ENCODE measurements at regions not wholly inside any gene's neighbourhood (a gene's known extent, or its start where the extent isn't known, plus 50 kb on each side); places are given as distances from the start of the nearest gene placed in this dataset.

DNA sequence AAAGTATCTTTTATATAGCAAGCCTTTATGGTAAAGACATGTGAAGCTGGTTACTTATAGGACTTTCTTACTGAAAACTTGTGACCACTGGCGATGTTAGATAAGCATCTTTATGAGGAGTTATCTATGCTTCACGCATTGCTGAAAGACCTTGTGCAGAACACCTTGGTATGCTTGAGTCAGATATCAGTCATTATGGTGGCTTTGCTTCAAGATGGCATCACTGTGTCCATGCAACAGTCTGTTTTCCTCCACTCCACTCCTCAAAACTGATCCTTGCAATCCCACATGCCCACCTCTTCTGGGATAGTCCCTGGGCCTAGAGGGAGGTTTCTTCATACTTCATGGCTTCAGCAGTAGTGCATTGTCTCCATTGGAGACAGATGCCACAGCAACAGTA is 656.3 kb downstream of the ZNF385D start:
- Histone ChIP-seq H3K9me3 (no peaks in the 10 kb centered on the region), H3K4me1 (no peaks in the 10 kb centered on the region), H3K27me3 (no peaks in the 10 kb centered on the region), H3K4me3 (no peak overlapping the region), H3K36me3 (ENCODE audit: low read depth, missing control alignments) (no peaks in the 10 kb centered on the region), H3K27ac (no peak overlapping the region)
- 95 to 96% methylated on average over 2 of the region's 2 CpGs for WGBS, 2 donors
- no peak for TF ChIP-seq POLR2A (IDR thresholded peaks at IDR 0.05)
- TF ChIP-seq, protein P1, sequence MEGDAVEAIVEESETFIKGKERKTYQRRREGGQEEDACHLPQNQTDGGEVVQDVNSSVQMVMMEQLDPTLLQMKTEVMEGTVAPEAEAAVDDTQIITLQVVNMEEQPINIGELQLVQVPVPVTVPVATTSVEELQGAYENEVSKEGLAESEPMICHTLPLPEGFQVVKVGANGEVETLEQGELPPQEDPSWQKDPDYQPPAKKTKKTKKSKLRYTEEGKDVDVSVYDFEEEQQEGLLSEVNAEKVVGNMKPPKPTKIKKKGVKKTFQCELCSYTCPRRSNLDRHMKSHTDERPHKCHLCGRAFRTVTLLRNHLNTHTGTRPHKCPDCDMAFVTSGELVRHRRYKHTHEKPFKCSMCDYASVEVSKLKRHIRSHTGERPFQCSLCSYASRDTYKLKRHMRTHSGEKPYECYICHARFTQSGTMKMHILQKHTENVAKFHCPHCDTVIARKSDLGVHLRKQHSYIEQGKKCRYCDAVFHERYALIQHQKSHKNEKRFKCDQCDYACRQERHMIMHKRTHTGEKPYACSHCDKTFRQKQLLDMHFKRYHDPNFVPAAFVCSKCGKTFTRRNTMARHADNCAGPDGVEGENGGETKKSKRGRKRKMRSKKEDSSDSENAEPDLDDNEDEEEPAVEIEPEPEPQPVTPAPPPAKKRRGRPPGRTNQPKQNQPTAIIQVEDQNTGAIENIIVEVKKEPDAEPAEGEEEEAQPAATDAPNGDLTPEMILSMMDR (IDR thresholded peaks at IDR 0.05): no peak
- DNase-seq: no peak
- intact Hi-C loops (cut with DNase I; ENCODE audit: low total_unique reads): no loop called here

DNA sequence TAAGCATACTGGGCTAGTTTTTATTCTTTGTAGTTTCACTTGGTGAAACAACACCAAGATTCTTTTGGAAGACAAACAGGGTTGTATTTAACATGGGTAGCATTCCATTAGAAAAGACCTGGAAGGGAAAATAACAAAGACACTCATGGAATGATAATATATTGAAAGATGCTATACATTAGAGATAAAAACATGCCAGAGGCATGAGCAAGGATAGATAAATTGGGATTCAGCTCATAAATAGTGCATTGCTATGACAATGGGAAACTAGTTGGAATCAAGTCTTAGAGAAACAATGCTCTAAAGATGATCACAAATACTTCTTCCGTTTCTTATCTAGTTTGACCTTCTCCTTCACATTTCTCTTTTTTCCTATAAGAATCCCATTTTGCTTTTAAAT is 677.4 kb downstream of the ZNF385D start:
- H3K27ac ChIP-seq: no peak overlapping the region
- intact Hi-C loops (cut with DNase I; ENCODE audit: low total_unique reads): no loop called here
- WGBS, 2 donors: 58 to 61% methylated on average over 1 of the region's 1 CpG
- H3K4me1 ChIP-seq: no peaks in the 10 kb centered on the region
- no peak for DNase-seq
- H3K9me3 ChIP-seq: no peaks in the 10 kb centered on the region
- TF ChIP-seq, protein P1 (IDR thresholded peaks at IDR 0.05): no peak
- no peak for TF ChIP-seq POLR2A (IDR thresholded peaks at IDR 0.05)
- H3K4me3 ChIP-seq: no peak overlapping the region
- H3K27me3 ChIP-seq: no peaks in the 10 kb centered on the region
- H3K36me3 ChIP-seq (ENCODE audit: low read depth, missing control alignments): no peaks in the 10 kb centered on the region

DNA sequence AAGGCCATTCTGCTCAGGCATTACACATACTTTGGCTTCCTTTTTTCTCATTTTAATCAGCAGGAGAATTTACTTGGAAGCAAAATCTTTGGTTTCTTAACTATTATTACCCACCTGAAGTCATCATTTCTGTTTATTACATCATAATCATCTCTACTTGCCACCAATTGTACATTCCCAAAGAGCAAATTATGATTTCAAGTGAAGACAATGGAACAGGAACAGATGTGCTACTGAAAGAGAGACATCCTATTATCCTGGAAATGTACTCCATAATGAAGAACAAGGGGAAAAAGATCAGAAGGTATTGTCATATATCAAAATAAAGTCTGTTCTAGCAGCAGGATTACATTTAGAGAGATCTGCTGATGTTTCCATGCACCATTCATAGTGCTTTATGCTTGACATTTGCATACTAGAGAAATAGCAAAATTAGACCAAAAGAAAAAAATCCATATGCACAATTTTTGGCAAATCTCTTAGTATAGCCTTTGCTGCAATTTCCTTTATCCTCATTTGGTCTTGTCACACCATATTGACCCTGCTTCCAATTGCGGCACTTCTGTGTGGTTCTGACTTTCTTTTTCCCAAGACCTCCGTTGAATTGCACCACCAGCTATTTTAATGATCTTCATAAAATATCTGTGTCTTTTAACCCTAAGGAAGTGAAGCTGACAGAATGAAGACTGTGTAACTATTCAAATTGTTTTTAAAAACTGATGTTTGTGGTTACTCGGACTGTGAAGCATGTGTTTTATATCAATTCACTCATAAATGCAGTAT is 683.8 kb downstream of the ZNF385D start:
- DNase-seq: no peak
- Histone ChIP-seq H3K36me3 (ENCODE audit: low read depth, missing control alignments) (no peaks in the 10 kb centered on the region), H3K27ac (no peak overlapping the region), H3K27me3 (no peaks in the 10 kb centered on the region), H3K4me1 (no peaks in the 10 kb centered on the region), H3K9me3 (no peaks in the 10 kb centered on the region), H3K4me3 (no peak overlapping the region)
- TF ChIP-seq, protein P1 (IDR thresholded peaks at IDR 0.05): no peak
- TF ChIP-seq POLR2A (IDR thresholded peaks at IDR 0.05): no peak
- 46 to 53% methylated on average over 3 of the region's 3 CpGs for WGBS, 2 donors
- intact Hi-C loops (cut with DNase I; ENCODE audit: low total_unique reads): no loop called here

DNA sequence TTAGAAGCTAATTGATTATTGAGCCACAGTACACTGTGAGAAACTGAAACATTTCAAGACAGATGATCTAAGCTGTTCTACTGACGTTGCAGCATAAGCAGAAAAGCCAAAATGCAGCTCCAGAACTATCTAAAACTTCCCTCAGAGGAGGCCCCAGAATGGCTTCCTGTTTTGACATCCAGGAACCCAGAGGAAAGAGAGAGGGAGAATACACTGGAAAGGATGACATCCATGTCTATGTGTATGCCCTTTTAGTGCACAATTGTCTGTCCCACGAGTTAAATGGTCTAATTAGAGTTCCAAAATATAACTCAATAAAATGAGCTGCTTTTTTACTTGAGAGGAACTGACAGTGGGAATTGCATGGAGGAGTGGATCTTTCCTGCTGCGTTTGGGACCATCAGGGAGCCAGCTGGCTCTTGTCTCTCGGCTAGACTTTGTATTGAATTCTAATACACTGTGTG is 688.1 kb downstream of the ZNF385D start:
- H3K27me3 ChIP-seq: no peaks in the 10 kb centered on the region
- no peak for DNase-seq
- 42 to 50% methylated on average over 4 of the region's 4 CpGs for WGBS, 2 donors

More for the DNA sequence above, 688.1 kb downstream of the ZNF385D start:
- intact Hi-C loops (cut with DNase I; ENCODE audit: low total_unique reads): no loop called here
- Histone ChIP-seq H3K4me1 (no peaks in the 10 kb centered on the region), H3K9me3 (no peaks in the 10 kb centered on the region), H3K4me3 (no peak overlapping the region), H3K27ac (no peak overlapping the region), H3K36me3 (ENCODE audit: low read depth, missing control alignments) (no peaks in the 10 kb centered on the region)
- no peak for TF ChIP-seq POLR2A (IDR thresholded peaks at IDR 0.05)
- TF ChIP-seq, protein P1 (IDR thresholded peaks at IDR 0.05): no peak

All from testis (tissue), 2 donors.